HG03196 (cell line): ENCODE measurements at regions not wholly inside any gene's neighbourhood (a gene's known extent, or its start where the extent isn't known, plus 50 kb on each side); places are given as distances from the start of the nearest gene placed in this dataset.
"Not testable (repeated sequence)": the region's sequence is repeated elsewhere in the genome, so short reads cannot be mapped to it uniquely, and the experiment has no call there.

ENCODE experiments used
- ATAC-seq: cut with Tn5 transposase; IDR thresholded peaks from one replicate; pipeline ENCODE4 v1.9.1; 2021; ENCODE audit not compliant: unreplicated experiment

GRCh38 chr15:20244792-20245191 is 296.8 kb downstream of the GOLGA6L6 start:
- ATAC-seq, result not testable (repeated sequence)

DNA sequence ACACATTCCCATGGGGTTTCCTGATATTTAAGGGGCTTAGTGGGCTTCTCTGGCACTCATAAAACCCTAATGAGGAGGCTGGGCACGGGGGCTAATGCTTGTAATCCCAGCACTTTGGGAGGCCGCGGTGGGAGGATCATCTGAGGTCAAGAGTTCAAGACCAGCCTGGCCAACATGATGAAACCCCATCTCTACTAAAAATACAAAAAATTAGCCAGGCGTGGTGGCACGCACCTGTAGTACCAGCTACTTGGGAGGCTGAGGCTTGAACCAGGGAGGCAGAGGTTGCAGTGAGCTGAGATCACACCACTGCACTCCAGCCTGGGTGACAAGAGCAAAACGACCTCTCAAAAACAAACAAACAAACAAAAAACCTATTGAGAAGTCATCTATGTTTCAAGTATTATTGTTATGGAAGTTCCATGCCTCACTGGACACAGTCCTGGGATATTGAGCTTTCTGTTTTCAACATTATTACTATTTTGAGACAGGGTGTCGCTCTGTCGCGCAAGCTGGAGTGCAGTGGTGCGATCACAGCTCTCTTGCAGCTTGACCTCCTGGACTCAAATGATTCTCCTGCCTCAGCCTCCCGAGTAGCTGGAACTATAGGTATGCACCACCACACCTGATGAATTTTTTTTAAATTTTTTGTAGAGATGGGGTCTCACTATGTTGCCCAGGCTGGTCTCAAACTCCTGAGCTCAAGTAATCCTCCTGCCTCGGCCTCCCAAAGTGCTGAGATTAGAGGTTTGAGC is 297.9 kb downstream of the GOLGA6L6 start:
- not testable (repeated sequence) for ATAC-seq

GRCh38 chr15:20240366-20240917 is 301.2 kb downstream of the GOLGA6L6 start:
- not testable (repeated sequence) for ATAC-seq

DNA sequence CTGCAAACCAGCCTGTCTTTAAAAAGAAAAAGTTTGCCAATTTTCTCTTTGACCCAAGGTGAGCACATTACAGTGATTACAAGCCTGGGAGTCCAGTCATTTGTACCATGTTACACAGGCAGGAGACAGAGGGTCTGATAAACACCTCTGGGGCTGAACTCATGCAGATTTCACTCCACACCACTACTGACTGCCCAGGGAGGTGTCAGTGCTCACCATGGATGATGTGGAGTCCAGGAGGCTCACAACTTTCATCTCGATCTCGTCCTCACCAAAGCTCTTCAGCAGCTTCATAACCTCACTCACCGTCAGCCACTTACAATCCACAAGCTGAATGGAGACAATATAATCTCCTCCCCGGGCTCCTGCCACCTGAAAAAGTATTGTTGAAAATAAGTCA is 302.4 kb downstream of the GOLGA6L6 start:
- not testable (repeated sequence) for ATAC-seq

DNA sequence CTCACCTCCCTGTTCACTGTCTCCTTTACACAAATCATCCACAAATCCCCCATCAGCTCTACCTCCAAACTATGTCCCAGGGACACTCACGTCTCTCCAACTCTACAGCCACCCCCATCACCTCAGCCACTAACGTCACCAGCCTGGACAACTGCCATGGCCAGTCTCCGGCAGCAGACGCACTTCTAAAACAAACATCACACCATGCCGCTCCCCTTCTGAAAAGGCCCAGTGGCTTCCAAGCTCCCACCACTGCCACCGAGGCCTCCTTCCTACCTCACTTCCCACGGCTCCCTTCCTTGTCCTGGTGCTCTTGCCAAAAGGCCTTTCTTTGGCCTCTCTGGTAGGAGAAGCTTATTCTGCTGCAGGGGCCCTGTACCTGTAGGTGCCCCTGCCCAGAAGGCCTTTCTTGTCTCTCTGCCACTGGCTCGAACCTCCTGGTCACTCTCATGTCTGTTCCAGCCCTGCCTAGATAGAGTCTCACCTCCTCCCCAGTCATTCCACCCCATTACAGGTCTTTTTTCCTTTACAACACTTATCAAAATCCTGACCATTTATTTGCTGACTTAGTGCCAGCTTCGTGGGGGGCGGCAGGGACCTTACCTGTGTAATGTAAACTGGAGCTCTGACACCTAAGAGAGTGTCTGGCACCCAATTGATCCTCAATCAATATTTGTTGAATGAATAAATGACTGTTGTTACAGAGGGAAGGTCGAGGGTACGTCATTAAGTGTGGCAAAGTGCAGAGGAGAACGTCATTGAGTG is 304.2 kb downstream of the GOLGA6L6 start:
- ATAC-seq, result not testable (repeated sequence)

- ATAC-seq, result not testable (repeated sequence)
Observed at GRCh38 chr15:20235728-20236127, 305.9 kb downstream of the GOLGA6L6 start.

GRCh38 chr15:20234006-20234540 is 307.5 kb downstream of the GOLGA6L6 start:
- not testable (repeated sequence) for ATAC-seq

GRCh38 chr15:20232457-20232856 is 309.1 kb downstream of the GOLGA6L6 start:
- ATAC-seq, result not testable (repeated sequence)

DNA sequence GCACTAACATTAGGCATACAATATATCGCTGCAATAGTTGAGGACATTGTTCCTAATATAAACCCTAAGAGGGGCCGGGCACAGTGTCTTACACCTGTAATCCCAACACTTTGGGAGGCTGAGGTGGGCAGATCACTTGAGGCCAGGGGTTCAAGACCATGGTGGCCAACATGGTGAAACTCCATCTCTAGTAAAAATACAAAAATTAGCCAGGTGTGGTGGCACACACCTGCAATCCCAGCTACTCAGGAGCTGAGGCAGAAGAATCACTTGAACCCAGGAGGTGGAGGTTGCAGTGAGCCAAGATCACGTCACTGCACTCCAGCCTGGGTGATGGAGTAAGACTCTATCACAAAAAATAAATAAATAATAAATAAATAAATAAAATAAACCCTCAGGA is 310.9 kb downstream of the GOLGA6L6 start:
- not testable (repeated sequence) for ATAC-seq

GRCh38 chr15:20228791-20229190 is 312.8 kb downstream of the GOLGA6L6 start:
- ATAC-seq, result not testable (repeated sequence)

DNA sequence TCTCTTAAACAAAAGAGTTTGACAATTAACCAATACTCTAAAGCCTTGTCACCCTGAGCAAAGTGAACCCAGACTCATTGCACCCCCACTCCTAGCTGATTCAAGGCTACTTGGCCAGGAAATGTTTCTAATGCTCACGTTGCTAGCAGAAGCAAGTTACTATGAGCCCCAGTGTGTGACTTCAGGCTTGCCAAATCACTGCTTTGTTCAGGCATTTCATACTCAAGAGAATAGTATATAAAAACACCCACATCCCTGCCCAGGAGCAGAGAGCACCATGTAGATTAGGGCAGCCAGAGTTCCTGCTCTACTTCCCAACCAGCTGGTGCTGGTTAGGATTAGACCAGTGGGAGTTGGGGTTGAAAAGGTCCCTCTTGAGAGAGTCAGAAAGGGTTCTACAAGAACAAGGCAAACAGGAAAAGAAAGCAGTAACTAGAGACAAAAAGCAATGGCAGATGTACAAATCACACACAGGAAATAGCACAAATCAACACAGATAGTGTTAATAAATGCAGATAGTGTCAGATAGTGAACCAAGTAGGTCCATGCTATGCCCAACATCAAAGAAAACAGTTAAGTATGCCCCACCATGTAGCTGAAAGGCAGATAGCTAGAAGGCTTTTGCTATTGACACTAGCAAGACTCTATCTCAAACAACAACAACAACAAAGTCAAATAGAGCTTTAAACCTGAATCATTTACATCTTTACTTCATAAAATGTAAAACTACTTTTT is 314.3 kb downstream of the GOLGA6L6 start:
- ATAC-seq, result not testable (repeated sequence)

GRCh38 chr15:20226531-20226930 is 315.1 kb downstream of the GOLGA6L6 start:
- ATAC-seq, result not testable (repeated sequence)

DNA sequence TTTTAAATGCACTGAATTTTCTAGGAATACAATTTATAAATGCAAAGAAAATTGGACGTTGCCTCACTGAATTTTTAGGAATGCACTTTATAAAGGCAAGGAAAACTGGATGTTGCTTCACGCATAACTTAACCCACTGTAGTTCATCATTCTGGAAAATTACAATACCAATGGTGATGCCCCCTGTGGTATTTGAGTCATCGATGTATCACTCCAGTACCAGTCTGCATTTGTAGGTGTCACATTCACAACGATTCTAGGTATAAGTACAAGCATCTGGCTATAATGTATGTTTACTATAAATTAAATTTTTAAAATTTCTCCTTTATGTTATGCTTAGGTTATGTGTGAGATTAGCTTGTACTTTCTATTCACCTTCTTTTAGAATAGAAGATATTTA is 320.5 kb downstream of the GOLGA6L6 start:
- ATAC-seq, result not testable (repeated sequence)

- not testable (repeated sequence) for ATAC-seq
Observed at GRCh38 chr15:20219171-20219570, 322.4 kb downstream of the GOLGA6L6 start.

DNA sequence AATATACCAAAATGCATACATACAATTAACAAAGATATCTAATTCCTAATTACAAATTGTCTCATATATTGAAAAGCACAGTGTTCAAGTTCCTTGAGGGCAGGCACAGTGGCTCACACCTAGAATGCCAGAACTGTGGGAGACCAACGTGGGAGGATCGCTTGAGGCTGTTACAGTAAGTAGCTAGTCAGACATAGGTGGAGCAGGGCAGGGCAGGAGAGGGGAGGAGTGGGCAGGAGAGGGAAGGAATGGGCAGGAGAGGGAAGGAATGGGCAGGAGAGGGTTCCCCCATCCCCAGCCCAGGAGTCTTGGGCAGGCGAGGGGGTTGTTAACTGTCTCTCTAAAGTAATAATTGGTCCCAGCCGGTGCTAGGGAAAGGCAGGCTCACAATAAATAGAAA is 325.9 kb downstream of the GOLGA6L6 start:
- ATAC-seq, result not testable (repeated sequence)

- ATAC-seq, result not testable (repeated sequence)
Observed at GRCh38 chr15:20214101-20214500, 327.5 kb downstream of the GOLGA6L6 start.

DNA sequence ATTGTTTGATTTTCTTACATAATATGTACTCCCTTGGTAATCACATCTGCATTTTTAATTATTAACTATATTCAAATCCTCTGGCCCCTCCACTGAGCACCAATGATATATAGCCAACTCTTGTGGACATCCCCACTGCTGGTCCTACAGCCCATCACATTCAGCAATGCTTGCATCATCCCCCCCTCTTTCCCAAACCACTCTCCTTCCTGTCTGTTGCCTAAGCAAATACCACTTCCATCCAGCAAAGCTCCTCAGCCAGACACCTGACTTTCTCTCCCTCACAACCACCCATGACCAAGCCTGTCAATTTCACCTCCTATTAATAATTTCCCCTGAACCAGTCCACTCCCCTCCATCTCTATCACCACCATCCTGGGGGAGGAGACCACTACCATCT is 330.1 kb downstream of the GOLGA6L6 start:
- not testable (repeated sequence) for ATAC-seq

GRCh38 chr15:20209973-20210372 is 331.6 kb downstream of the GOLGA6L6 start:
- not testable (repeated sequence) for ATAC-seq

DNA sequence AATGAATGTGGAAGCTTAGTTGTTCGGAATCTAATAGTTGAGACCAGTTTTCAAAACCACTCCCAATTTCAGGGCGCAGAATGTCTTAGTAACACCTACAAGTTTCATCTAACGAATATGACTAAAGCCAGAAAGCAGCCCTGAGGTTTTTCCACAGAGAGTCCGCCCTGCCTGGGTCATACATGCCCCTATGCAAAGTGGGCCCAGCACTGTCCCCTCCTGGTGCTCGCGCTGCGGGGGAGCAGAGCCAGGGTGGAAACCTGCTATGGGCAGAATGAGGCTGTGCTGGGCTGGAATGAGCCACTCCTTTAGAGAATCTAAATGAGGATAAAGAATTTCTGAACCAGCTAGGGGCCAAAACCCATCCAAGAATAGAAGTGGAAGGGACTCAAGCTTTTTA is 334.0 kb downstream of the GOLGA6L6 start:
- ATAC-seq, result not testable (repeated sequence)

- not testable (repeated sequence) for ATAC-seq
Observed at GRCh38 chr15:20207198-20207597, 334.4 kb downstream of the GOLGA6L6 start.
